HG03066 (cell line): ENCODE measurements at regions not wholly inside any gene's neighbourhood (a gene's known extent, or its start where the extent isn't known, plus 50 kb on each side); places are given as distances from the start of the nearest gene placed in this dataset.

Experiments
- ATAC-seq: cut with Tn5 transposase; IDR thresholded peaks from one replicate; pipeline ENCODE4 v1.9.1; 2021; ENCODE audit warnings: low read depth; ENCODE audit not compliant: unreplicated experiment

DNA sequence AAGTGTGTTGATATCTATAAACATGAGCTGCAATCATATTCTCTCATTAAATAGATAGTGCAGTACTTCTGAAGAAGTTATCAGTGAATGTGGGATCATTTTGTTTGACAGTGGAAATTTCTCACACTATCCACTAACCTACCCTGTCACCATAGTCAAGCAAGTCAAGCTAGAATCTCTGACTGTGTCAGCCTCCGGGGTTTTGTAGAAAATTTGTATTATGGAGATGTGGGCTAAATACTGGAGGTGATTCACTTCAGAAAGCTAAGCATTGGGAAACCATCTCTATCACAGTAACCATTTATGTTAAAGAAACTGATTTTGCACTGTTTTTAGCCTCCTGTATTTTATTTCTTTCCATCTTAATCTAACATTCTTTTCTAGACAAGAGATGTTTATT lies 126.6 kb upstream of the CREB1 start:
- ATAC-seq: no peak

DNA sequence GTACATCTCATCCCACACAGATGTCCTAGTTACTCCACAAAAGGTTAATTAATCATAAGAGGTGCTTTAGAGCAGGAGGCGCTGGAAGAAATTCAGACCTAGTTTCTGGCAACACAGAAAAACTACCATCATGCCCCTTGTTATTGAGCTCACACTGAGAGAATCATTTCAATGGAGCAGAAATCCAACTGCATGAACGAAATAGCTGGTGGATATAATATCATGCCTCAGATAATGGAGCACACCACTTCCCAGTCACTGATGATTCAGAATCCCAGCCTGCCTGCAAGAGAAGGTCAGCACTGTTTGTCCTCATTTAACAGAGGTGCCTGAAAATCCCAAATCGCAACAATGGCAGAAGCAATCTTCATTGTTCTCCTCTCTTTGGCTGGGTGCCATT lies 125.8 kb upstream of the CREB1 start:
- ATAC-seq: no peak

DNA sequence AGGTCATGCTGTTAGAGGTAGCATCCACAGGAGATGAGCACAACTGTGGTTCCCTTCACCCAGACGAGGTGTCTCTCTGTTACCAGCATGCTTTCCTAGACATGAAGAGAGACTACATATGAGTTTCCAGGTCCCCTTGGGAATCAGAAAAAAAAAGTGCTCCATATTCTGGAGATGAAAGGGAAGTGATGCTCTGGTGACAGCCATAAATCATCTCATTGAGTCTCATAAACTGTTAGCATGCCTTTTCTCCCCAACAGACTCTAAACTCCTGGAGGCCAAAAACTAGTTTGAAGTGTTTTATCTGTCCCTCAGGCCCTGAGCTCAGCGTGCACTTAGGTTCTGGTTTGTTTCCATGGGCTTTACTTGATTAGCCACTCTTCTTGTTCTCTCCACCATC lies 124.6 kb upstream of the CREB1 start:
- ATAC-seq: no peak

DNA sequence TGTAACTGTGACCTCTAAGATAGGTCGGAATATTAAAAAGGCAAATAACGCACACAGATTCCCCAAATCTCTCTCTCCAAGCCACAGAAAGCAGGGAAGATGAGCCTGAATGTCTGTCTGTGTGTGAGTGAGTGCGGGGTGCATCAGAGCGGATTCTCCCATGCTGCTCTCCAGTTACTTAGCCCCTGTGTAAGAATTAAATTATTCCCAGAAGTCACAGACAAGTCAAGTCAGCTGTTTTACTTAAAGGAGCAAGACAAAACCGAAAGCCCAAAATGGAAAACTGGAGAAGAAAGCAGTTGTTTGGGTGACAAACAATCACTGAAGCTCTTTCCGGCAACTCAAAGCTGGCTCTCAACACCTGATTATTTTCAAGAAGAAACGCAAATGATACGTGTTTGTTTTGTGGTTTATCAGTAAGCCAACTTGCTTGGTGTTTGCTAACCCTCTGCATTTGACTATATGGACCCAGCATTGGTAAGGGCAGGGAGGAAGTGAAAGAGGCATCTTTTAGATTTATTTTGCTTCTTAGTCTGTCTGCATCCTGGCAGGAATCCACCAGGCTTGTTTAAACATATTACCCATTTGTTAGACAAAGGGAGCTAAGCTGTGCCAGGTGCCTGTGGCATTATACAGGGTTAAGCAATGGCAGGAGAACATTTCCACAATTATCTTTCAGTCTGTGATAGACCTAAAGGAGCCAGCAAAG lies 121.5 kb upstream of the CREB1 start:
- ATAC-seq: peak; percentile 61

DNA sequence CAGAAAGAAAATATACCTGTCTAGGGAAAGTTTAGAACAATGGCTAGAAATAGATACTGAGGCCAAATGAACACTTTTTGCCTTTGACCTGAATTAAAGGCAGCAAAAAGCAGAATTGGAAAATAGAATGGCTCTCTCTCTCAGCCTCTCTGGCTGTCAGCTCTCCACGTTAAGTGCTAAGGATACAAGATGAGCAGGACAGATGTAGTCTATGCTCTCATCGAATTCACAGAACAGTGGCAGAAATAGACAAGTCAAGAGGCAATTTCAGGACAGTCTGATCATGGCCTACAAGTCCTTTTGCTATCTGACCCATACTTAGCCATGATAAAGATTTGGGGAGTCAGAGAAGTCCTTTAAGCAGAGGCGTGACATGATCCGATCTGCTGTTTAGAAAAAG lies 120.2 kb upstream of the CREB1 start:
- ATAC-seq: no peak

DNA sequence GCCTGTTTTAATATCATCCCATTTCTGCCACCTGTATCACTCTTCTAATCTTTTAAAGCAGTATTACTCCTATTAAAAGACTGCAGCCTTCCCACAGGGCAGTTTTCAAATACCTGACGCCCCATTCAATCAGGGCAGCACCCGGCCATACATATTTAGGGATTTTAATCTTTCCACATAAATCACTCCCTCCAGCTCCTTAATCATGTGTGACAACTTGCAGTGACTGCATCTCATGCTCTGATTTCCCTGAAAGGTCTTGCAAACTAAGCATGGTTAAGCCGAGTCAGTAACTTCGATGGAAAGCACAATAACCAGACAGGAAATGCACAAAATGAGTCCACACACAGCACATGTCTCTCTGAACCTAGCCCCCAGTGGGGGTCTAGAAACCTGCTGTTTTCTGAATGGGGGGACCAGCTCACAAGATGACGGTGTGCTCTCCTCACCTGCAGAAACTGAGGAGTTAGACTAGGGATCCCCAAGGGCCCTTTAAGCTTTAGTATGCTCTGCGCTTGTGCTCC lies 116.9 kb upstream of the CREB1 start:
- ATAC-seq: no peak

DNA sequence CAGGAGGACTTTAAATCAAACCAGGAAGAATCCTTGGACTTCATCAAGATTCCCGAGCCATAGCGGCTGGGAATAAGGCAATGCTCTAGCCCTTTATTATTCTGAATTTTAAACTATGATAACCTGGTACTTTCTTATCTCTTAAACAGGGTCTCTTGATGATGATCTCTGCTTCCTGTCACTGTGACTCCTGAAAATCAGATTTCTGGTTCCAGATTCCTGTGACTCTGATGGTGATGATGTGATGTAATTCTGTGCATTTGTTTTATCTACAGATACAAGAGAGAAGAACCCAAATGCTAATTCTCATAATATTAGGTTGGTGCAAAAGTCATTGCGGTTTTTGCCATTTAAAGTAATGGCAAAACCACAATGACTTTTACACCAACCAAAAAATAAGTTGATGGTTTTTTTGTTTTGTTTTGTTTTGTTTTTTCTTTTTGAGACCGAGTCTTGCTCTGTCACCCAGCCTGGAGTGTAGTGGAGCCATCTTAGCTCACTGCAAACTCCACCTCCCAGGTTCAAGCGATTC lies 116.3 kb upstream of the CREB1 start:
- no peak for ATAC-seq

DNA sequence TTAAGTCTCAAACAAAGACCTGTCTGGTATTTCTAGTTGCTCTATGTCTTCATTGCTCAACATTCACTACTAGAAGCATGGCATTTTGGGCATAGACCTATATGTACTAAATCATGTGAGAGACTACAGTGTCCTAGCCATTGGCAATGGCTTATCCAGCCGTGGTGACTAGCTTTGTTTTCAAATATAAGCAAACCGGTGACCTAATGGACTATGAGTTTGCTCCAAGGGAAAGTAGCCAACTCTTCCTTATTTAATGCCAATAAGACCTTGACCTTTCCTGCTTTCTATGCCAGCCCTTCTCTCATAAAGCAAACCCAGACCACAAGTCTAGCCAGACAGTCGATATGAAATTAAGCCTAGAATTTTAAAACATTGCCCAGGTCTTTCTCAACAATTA lies 113.7 kb upstream of the CREB1 start:
- ATAC-seq: no peak

DNA sequence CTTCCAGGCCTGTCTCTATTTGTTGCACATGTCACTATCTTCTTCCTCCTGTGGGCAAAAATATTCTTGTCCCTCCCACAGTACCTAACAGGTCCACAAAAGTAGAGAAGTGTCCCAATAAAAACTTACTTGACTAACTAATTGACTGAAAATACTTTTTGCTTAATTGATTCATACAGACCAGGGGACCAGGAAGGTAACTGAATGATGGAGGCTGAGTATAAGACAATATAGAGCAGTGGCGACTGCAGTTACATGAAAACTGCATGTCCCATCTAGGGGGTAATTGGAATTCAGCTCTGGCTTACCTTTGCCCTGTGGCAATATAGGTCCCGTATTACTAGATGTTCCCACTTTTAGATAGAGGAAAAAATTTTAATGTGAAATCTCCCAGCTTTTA lies 112.9 kb upstream of the CREB1 start:
- ATAC-seq: no peak

DNA sequence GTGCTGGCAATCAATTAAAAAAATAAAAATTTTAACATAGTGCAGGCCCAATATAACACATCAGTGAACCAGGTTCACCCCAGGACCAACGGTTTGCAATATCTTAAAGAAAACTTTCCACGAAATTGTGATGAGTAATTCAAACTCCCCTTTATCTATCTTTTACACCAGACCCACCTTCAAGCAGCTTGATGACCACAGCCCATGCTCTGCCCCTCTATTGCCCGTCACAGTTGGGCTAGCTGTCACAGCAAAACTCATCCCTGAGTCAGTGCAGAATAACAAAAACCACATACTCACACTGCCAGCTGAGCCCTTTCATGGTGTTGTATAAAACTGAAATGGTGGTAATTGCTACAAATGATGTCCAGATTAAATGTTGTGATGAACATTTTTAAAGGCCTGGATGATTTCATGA lies 112.5 kb upstream of the CREB1 start:
- no peak for ATAC-seq

DNA sequence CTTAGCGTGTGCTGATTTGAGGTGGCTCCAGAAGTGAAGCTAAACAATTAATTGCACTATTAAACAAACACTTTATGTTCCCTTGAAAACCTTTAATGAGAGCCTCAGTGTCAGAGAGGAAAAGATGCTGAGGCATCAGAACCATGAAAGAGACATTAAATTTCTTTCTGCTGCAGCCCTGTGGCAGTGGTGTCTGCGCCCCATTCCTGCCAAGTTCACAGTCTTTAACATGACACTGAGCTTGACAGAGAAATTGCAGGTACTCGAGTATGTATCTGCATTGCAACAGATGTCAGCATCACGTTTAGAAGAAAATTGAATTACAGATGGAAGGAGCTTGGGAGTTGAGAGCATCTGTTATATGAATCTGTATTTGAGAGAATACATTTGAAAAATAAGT lies 111.3 kb upstream of the CREB1 start:
- ATAC-seq: no peak

DNA sequence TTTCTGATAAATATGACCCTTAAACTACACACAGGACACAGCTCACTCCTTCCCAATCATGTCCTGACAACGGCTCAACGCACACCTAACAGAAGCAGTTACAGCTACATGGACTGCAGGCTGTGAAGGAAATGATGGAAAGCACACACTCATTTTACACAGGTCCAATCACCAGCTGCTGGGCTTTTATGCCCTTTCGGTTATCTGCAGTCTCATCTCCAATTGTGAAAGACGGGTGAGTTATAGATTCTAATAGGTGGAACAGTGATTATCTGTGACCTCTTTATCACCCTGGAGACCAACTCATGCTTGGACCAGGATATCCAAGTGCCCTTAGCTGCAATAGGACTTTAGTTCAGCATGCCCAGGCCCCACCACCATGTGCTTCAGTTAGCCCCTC lies 110.4 kb upstream of the CREB1 start:
- ATAC-seq: no peak

DNA sequence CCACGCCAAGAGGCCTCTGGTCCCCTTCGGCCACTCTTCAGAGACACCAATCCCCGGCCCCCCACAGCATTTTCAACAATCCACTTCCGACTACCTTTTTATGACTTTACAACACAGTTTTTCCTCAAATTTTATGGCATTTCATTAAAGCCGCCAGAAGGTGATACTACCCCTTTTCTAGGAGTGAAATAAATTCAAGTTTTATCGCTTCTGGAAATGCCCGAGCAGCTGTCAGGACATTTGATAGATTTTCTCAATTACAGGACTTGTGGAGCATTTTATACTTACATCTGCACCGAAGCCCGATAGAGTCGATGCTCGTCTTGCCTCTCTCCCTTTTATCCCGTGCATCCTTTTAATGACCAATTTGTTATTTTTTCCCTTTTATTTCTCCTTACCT lies 108.1 kb upstream of the CREB1 start:
- ATAC-seq: no peak

DNA sequence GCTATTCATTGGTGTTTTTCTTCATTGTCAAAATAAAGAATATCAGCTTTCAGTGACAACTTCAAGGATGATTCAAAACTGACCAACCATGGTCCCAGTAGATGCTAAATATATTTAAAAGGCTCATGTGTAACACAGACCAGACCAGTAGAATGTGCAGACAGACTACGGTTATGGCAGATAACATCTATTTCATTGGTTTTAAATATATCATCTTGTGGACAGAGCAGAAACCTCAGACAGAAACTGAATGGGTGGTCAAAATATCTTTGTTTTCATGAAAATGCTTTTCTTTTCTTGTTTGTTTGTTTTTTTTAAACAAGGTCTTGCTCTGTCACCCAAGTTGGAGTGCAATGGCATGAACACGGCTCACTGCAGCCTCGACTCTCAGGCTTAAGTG lies 107.4 kb upstream of the CREB1 start:
- no peak for ATAC-seq

DNA sequence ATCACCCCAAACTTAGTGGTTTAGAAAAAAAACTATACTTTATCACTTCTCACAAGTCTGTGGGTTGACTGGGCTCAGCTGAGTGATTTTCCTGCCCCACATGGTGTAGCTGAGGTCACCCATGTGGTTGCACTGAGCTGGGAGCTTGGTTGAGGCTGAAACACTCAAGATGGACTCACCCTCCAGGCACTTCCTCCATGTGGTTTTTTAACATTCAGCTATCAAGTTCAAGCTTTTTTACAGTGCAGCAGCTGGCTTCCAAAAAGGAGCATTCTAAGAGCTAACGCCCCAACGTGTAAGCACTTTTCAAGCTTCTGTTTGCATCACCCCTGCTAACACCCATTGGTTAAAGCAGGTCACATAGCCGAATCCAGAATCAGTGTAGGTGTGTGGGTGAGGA lies 105.9 kb upstream of the CREB1 start:
- peak; percentile 94 for ATAC-seq

DNA sequence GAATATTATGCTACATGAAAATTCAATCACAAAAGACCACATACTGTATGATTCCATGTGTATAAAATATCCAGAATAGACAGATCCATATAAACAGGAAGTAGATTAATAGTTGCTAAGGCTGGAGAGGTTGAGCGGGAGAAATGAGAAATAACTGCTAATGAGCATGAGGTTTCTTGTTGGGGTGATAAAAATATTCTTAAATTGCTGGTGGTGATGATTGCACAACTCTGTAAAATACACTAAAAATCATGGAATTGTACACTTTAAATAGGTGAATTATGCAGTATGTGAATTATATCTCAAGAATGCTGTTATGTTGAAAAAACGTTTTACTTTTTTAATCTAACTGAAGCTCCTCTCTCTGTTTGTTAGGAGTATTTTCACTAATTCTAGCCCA lies 101.8 kb upstream of the CREB1 start:
- no peak for ATAC-seq

DNA sequence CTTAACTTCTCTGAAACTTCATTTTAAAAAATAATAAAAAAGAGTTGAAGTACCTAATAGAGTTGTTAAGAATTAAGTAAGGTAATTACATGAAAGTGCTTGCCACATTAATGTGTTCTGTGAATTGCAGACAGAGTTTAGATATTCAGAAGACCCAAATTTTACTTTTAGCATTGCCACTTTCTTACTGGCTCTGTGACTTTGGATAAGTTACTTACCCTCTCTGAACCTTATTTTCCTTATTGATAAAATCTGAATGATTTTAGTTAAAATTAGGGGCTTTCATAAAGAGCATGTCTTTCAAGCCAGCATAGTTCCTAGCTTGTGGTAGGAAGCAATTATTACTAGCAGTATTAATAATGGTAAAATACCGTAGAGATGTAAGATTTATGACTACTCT lies 101.2 kb upstream of the CREB1 start:
- ATAC-seq: no peak

DNA sequence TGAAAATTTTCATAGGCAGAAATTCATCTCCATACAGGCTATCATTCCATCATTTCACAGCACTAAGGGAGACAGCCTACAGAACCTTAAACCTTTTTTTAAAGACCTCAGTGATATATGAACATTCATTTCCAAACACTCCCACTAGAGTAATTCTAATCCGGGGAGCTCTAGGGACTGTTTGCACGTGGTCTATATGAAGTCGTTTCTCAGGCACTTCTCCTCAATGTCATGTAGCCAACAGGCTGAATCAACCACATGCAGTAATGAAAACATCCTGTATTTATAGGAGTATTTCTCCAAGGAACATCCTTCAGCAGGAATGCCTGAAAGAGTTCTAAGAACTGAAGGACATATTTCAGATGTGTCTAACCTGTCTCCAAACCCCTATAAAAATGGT lies 97.3 kb upstream of the CREB1 start:
- ATAC-seq: no peak

DNA sequence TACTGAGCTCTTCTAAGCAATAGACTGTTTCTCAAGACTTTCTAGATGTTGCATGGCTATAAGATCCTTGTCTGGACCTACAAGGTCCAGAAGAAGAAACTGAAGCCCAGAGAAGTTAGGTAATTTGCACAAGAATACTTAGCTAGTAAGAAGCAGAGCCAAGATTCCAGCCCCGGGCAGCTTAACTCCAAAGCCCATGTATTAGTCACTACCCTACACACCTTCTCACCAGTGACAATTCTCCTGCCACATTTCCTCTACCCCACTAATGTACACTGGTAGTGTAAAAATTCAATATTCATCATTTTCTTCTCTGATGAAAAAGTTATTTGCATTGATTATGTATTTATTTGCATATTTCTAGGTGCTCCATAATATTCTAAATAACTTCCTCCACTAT lies 95.5 kb upstream of the CREB1 start:
- no peak for ATAC-seq

DNA sequence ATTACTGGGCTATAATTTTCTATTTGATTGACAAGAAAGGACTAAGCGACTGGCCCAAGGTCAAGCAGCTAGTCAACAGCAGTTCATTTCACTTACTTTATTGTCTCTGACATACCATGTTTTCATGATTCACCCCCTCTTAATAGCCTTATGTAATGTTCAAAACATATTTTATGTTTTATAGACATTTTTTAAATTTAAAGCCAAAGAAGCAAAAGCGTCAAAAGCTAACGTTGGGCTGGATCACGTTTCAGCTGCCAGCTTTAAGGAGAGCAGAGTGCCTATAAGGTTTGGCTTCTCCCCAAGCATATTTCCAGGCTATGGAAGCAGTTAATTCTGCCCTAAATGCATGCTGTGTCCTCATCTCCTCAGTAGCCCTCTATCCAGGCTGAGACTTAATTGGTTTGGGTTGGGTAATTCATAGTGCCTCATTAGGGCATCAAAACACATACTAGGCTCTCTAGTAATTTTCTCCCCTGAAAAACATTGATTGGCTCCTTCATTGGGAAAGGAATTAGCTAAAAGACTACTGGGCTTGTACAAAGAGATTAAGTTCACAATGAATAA lies 94.8 kb upstream of the CREB1 start:
- ATAC-seq: no peak

DNA sequence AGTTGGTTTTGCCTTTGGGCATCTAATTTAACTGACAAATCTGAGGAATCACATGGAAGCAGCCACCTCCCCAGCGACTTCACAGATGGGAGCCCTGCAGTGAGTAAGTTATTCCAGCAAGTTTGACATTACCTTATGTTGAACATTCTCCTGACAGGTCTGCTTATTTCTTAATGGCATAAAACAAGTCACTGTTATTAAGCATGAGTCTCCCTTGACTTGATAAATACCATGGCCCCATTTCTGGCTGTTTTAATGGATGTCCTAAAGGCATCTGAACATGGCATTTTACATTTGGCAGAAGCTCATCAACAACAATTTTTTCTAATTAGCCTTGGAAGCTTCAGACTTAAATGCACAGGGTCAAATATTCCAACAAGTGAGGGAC lies 92.6 kb upstream of the CREB1 start:
- no peak for ATAC-seq

DNA sequence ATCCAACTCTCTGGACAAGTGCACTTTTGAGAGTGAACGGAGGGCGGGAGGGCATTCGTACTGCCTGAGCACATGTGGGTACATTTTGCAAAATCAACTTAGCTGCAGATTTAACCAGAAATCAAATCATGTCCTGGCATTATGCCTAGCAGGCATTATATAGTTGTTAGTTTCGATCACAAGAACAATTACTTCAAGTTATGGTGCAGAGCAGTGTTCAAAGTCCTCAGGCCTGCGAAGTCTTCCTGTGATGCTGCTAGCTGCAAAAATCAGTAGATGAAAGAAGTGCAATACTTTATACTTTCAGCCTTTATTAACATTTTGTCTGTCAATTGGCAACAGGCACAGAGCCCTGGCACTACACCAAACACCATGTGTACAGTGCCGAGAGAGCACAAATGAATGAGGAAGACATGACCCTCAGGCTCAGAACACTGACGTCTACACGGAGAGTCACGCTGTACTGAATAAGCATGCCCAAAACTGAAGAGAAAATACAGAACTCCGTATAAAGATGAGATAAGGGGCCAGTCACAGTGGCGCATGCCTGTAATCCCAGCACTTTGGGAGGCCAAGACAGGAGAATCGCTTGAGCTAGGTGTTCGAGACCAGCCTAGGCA lies 92.1 kb upstream of the CREB1 start:
- no peak for ATAC-seq
